RWPE2 (cell line): ENCODE measurements at regions not wholly inside any gene's neighbourhood (a gene's known extent, or its start where the extent isn't known, plus 50 kb on each side); places are given as distances from the start of the nearest gene placed in this dataset.
"Not testable (repeated sequence)": the region's sequence is repeated elsewhere in the genome, so short reads cannot be mapped to it uniquely, and the experiment has no call there.

Source experiments
- ATAC-seq: fragments of 200-7000 bp; cut with Tn5 transposase; 3 replicates; pipeline ENCODE4 v1.9.1; 2021; ENCODE audit warnings: low read depth
- DNase-seq: peaks from one replicate; pipeline ENCODE4 v3.0.0-alpha.2; 2020; ENCODE audit warnings: low spot score
- H3K27ac ChIP-seq: fragments of 450-650 bp; 2 replicates; pipeline ENCODE4 v1.5.1; 2017; ENCODE audit warnings: mild to moderate bottlenecking; ENCODE audit not compliant: poor library complexity, severe bottlenecking
- H3K27me3 ChIP-seq: fragments of 250-450 bp; sonication (Bioruptor Pico); 2 replicates; pipeline ENCODE4 v1.5.1; 2021; ENCODE audit warnings: mild to moderate bottlenecking, moderate library complexity; ENCODE audit not compliant: insufficient read depth, poor library complexity, severe bottlenecking
- H3K36me3 ChIP-seq: fragments of 250-450 bp; sonication (Bioruptor Pico); 2 replicates; pipeline ENCODE4 v1.5.1; 2020; ENCODE audit warnings: low read depth, mild to moderate bottlenecking, moderate library complexity
- H3K4me1 ChIP-seq: fragments of 250-450 bp; sonication (Bioruptor Pico); 2 replicates; pipeline ENCODE4 v1.5.1; 2021; ENCODE audit warnings: mild to moderate bottlenecking, moderate library complexity; ENCODE audit not compliant: insufficient read depth, poor library complexity, severe bottlenecking
- H3K4me3 ChIP-seq: fragments of 250-450 bp; sonication (Bioruptor Pico); 2 replicates; pipeline ENCODE4 v1.5.1; 2021; ENCODE audit warnings: mild to moderate bottlenecking, moderate library complexity; ENCODE audit not compliant: severe bottlenecking
- H3K9me3 ChIP-seq: fragments of 250-450 bp; sonication (Bioruptor Pico); 2 replicates; pipeline ENCODE4 v1.5.1; 2021; ENCODE audit warnings: mild to moderate bottlenecking, moderate library complexity; ENCODE audit not compliant: severe bottlenecking
- CTCF ChIP-seq: fragments of 450-650 bp; IDR thresholded peaks from one replicate; pipeline ENCODE4 v1.5.1; 2017; ENCODE audit warnings: mild to moderate bottlenecking, moderate library complexity; ENCODE audit not compliant: poor library complexity, severe bottlenecking

- Histone ChIP-seq H3K27me3 (no peaks in the 10 kb centered on the region), H3K9me3 (no peaks in the 10 kb centered on the region), H3K27ac (no peak overlapping the region), H3K4me1 (peaks cover 24% of the 10 kb centered on the region), H3K4me3 (no peak overlapping the region), H3K36me3 (no peaks in the 10 kb centered on the region)
- TF ChIP-seq CTCF: no peak
- ATAC-seq (no peak), DNase-seq (no peak)
These were observed 132.9 kb downstream of the MSL3 start for GRCh38 chrX:11890836-11891514.

- H3K27me3 ChIP-seq: no peaks in the 10 kb centered on the region
- TF ChIP-seq CTCF: no peak
- H3K27ac ChIP-seq: no peak overlapping the region
- H3K36me3 ChIP-seq: no peaks in the 10 kb centered on the region
- H3K9me3 ChIP-seq: no peaks in the 10 kb centered on the region
- no peak overlapping the region for H3K4me3 ChIP-seq
- H3K4me1 ChIP-seq: peaks cover 10% of the 10 kb centered on the region
- no peak for DNase-seq
- ATAC-seq: no peak
These were observed 136.1 kb downstream of the MSL3 start for GRCh38 chrX:11893933-11894710.

- Histone ChIP-seq H3K4me1 (peaks cover 12% of the 10 kb centered on the region), H3K27ac (peak overlapping the region; percentile 89), H3K27me3 (no peaks in the 10 kb centered on the region), H3K9me3 (no peaks in the 10 kb centered on the region), H3K36me3 (no peaks in the 10 kb centered on the region), H3K4me3 (no peak overlapping the region)
- no peak for TF ChIP-seq CTCF
- ATAC-seq: peak; percentile 88
- no peak for DNase-seq
These were observed 141.1 kb downstream of the MSL3 start for GRCh38 chrX:11899091-11899490.

- not testable (repeated sequence) for H3K4me1 ChIP-seq, DNase-seq, H3K27ac ChIP-seq, H3K9me3 ChIP-seq, H3K4me3 ChIP-seq, H3K36me3 ChIP-seq, ATAC-seq, H3K27me3 ChIP-seq
These were observed 147.9 kb downstream of the MSL3 start for GRCh38 chrX:11905933-11906332.

- ATAC-seq (0 out of 3 replicates have a peak, but pooled peaks have one; percentile 58), DNase-seq (no peak)
- Histone ChIP-seq H3K9me3 (no peaks in the 10 kb centered on the region), H3K4me1 (no peaks in the 10 kb centered on the region), H3K36me3 (no peaks in the 10 kb centered on the region), H3K4me3 (no peak overlapping the region), H3K27me3 (no peaks in the 10 kb centered on the region), H3K27ac (no peak overlapping the region)
- TF ChIP-seq CTCF: peak; percentile 54
These were observed 150.3 kb downstream of the MSL3 start for GRCh38 chrX:11908371-11908770.
